ENCODE measurements at regions not wholly inside any gene's neighbourhood (a gene's known extent, or its start where the extent isn't known, plus 50 kb on each side); places are given as distances from the start of the nearest gene placed in this dataset.

- H4K20me1 ChIP-seq (replicated peaks in 1 of 2; ENCODE audit: control insufficient read depth in 1 of 2, insufficient read depth in 2 of 2, low read length in 2 of 2) = no peaks in the 10 kb centered on the region
- POLR2A ChIA-PET (ENCODE audit: partially characterized antibody) = no interaction called here
- no peak overlapping the region for H3K9ac ChIP-seq (replicated peaks in 1 of 4; ENCODE audit: extremely low read depth in 1 of 4, low read depth in 3 of 4, low read length in 3 of 4)
- TF ChIP-seq MAX (IDR thresholded peaks at IDR 0.05) (no peak), SP1 (IDR thresholded peaks at IDR 0.05; ENCODE audit: low read depth, low read length) (no peak), POLR2AphosphoS5 (IDR thresholded peaks at IDR 0.05; ENCODE audit: low read depth, low read length) (no peak), SUZ12 (IDR thresholded peaks at IDR 0.05; ENCODE audit: low read length) (no peak), HDAC6 (IDR thresholded peaks at IDR 0.05; ENCODE audit: low read depth, low read length) (no peak)
Measured at GRCh38 chr6:120775698-120776097, 558.6 kb downstream of the TBC1D32 start.

More at GRCh38 chr6:120775698-120776097, 558.6 kb downstream of the TBC1D32 start:
- H3K56ac ChIP-seq (replicated peaks; ENCODE audit: insufficient read length, low read depth, low read length) = no peak overlapping the region
- H3K18ac ChIP-seq (ENCODE audit: extremely low read depth, low read length) = no peak overlapping the region
- H2BK20ac ChIP-seq (ENCODE audit: low read length) = no peak overlapping the region
- no peak overlapping the region for H3K27ac ChIP-seq (ENCODE audit: low read depth, low read length)
- H2BK120ac ChIP-seq (replicated peaks; ENCODE audit: low read depth, low read length) = no peak overlapping the region
- CTCF ChIA-PET (ENCODE audit: partially characterized antibody) = no interaction called here
- no peak overlapping the region for H2BK5ac ChIP-seq (ENCODE audit: low read depth, low read length)
- H3K23ac ChIP-seq (ENCODE audit: insufficient read length) = no peak overlapping the region
- no peak overlapping the region for H2BK15ac ChIP-seq (ENCODE audit: low read length)
- DNase-seq (ENCODE audit: low read depth in 1 of 2, low spot score in 2 of 2) (no peak), FAIRE-seq (no peak)
- H3K14ac ChIP-seq (ENCODE audit: insufficient read length) = no peak overlapping the region
- WGBS, 2 experiments (ENCODE audit: extremely low coverage in 1 of 2, insufficient coverage in 1 of 2, insufficient read length in 1 of 2, insufficient replicate concordance in 2 of 2, low coverage in 1 of 2, low lambda C conversion rate in 2 of 2, missing lambda C conversion rate in 1 of 2) = 91% methylated on average over 3 of the region's 3 CpGs; no CpG with 5 or more reads in 1 of the 2 experiments
- H3K4me2 ChIP-seq (ENCODE audit: insufficient read depth in 1 of 2, low read depth in 2 of 2, low read length in 2 of 2) = no peak overlapping the region
- H3K23me2 ChIP-seq (ENCODE audit: low read depth, low read length) = no peaks in the 10 kb centered on the region
- no peaks in the 10 kb centered on the region for H3K4me1 ChIP-seq (replicated peaks in 1 of 4; ENCODE audit: control insufficient read depth in 3 of 4, insufficient read depth in 4 of 4, low read length in 3 of 4)
- no peak overlapping the region for H3K4ac ChIP-seq (replicated peaks; ENCODE audit: insufficient read length, low read depth, low read length)
- H3K9me3 ChIP-seq (ENCODE audit: insufficient read depth in 2 of 2, low read depth in 1 of 2, low read length in 1 of 2) = no peaks in the 10 kb centered on the region
- H4K5ac ChIP-seq (ENCODE audit: insufficient read length, low read depth, low read length) = no peak overlapping the region
- H3K79me2 ChIP-seq (ENCODE audit: control insufficient read depth in 1 of 2, insufficient read depth in 2 of 2, low read length in 2 of 2) = no peaks in the 10 kb centered on the region
- no peak overlapping the region for H4K8ac ChIP-seq (ENCODE audit: extremely low read depth, insufficient read depth, low read length)
- H2AK5ac ChIP-seq (ENCODE audit: low read depth, low read length) = no peak overlapping the region
- H2BK12ac ChIP-seq (ENCODE audit: low read depth, low read length) = no peak overlapping the region
- no peak overlapping the region for H4K91ac ChIP-seq (replicated peaks; ENCODE audit: insufficient read length, low read length)
- no peaks in the 10 kb centered on the region for H3K36me3 ChIP-seq (ENCODE audit: control insufficient read depth in 2 of 4, insufficient read depth in 4 of 4, low read length in 3 of 4)
- no peak overlapping the region for H3K4me3 ChIP-seq (ENCODE audit: extremely low read depth in 1 of 4, insufficient read depth in 2 of 4, low read depth in 3 of 4, low read length in 4 of 4)
- no peaks in the 10 kb centered on the region for H3K79me1 ChIP-seq (ENCODE audit: low read depth, low read length)
- no peak overlapping the region for H2AFZ ChIP-seq (ENCODE audit: low read length)
- no peaks in the 10 kb centered on the region for H3K27me3 ChIP-seq (replicated peaks in 1 of 4; ENCODE audit: control insufficient read depth in 3 of 4, extremely low read depth in 1 of 4, insufficient read depth in 3 of 4, low read length in 3 of 4)
